Breast epithelium (tissue), 4 donors: ENCODE measurements at regions not wholly inside any gene's neighbourhood (a gene's known extent, or its start where the extent isn't known, plus 50 kb on each side); places are given as distances from the start of the nearest gene placed in this dataset.
"Not testable (repeated sequence)": the region's sequence is repeated elsewhere in the genome, so short reads cannot be mapped to it uniquely, and the experiment has no call there.

Experiments used
- DNase-seq, 2 donors: peaks; one replicate each; pipeline ENCODE4 v3.0.0-alpha.2; 2019; ENCODE audit warnings: low spot score in 2 of 2
- H3K27ac ChIP-seq, 2 donors: fragments of 200-600 bp; sonication (generic) in 1 of 2; one replicate each; pipeline ENCODE4 v1.5.1; 2016 to 2019; ENCODE audit warnings: mild to moderate bottlenecking in 1 of 2
- H3K27me3 ChIP-seq, 2 donors: fragments of 200-600 bp; sonication (generic) in 1 of 2; one replicate each; pipeline versions ENCODE4 v1.5.1 to v1.6.0; 2017 to 2019; ENCODE audit warnings: control low read depth in 1 of 2, mild to moderate bottlenecking in 1 of 2
- H3K36me3 ChIP-seq: fragments of 200-600 bp; one replicate; pipeline ENCODE4 v1.5.1; 2019
- H3K4me1 ChIP-seq, 2 donors: fragments of 200-600 bp; sonication (generic); one replicate each; pipeline ENCODE4 v1.5.1; 2016 to 2019; ENCODE audit warnings: control low read depth in 1 of 2
- H3K4me3 ChIP-seq, 3 donors: fragments of 200-600 bp; sonication (generic); 1 replicate in 2 of 3; 2 replicates in 1 of 3; pipeline ENCODE4 v1.5.1; 2016 to 2019; ENCODE audit warnings: mild to moderate bottlenecking in 3 of 3, moderate library complexity in 2 of 3
- H3K9me3 ChIP-seq, 2 donors: fragments of 200-600 bp; sonication (generic) in 1 of 2; one replicate each; pipeline ENCODE4 v1.5.1; 2016 to 2019; ENCODE audit warnings: control low read depth in 1 of 2
- POLR2A ChIP-seq: fragments of 450-650 bp; IDR thresholded peaks from one replicate; pipeline ENCODE4 v1.6.1; 2016; ENCODE audit warnings: antibody characterized with exemption, mild to moderate bottlenecking, moderate library complexity
- POLR2AphosphoS5 ChIP-seq, 3 donors: sonication (generic); formaldehyde crosslinking; IDR thresholded peaks; one replicate each; pipeline ENCODE4 v1.6.1; 2017; ENCODE audit warnings: antibody characterized with exemption in 3 of 3
- intact Hi-C: fragments of 100-400 bp; cut with DNase I; formaldehyde crosslinking; loops from one replicate; pipeline ENCODE4 v1.15.1; 2023; ENCODE audit warnings: low total_unique reads
- TF ChIP-seq, protein P1 (sequence below), 3 donors: fragments of 450-650 bp; IDR thresholded peaks; one replicate each; pipeline ENCODE4 v1.5.1; 2016 to 2017; ENCODE audit warnings: antibody characterized with exemption in 3 of 3, mild to moderate bottlenecking in 3 of 3, moderate library complexity in 3 of 3

- no peaks in the 10 kb centered on the region for H3K4me1 ChIP-seq
- H3K4me3 ChIP-seq = no peak overlapping the region
- DNase-seq = no peak
- intact Hi-C loops = no loop called here
- no peaks in the 10 kb centered on the region for H3K36me3 ChIP-seq
- no peak overlapping the region for H3K27ac ChIP-seq
- no peaks in the 10 kb centered on the region for H3K9me3 ChIP-seq
- TF ChIP-seq, protein P1, sequence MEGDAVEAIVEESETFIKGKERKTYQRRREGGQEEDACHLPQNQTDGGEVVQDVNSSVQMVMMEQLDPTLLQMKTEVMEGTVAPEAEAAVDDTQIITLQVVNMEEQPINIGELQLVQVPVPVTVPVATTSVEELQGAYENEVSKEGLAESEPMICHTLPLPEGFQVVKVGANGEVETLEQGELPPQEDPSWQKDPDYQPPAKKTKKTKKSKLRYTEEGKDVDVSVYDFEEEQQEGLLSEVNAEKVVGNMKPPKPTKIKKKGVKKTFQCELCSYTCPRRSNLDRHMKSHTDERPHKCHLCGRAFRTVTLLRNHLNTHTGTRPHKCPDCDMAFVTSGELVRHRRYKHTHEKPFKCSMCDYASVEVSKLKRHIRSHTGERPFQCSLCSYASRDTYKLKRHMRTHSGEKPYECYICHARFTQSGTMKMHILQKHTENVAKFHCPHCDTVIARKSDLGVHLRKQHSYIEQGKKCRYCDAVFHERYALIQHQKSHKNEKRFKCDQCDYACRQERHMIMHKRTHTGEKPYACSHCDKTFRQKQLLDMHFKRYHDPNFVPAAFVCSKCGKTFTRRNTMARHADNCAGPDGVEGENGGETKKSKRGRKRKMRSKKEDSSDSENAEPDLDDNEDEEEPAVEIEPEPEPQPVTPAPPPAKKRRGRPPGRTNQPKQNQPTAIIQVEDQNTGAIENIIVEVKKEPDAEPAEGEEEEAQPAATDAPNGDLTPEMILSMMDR (IDR thresholded peaks at IDR 0.05) = no peak
- no peak for TF ChIP-seq POLR2A
- no peak for TF ChIP-seq POLR2AphosphoS5 (IDR thresholded peaks at IDR 0.05)
- H3K27me3 ChIP-seq = no peaks in the 10 kb centered on the region
Observed at GRCh38 chr13:60229708-60230272, 66.1 kb upstream of the DIAPH3 start.

DNA sequence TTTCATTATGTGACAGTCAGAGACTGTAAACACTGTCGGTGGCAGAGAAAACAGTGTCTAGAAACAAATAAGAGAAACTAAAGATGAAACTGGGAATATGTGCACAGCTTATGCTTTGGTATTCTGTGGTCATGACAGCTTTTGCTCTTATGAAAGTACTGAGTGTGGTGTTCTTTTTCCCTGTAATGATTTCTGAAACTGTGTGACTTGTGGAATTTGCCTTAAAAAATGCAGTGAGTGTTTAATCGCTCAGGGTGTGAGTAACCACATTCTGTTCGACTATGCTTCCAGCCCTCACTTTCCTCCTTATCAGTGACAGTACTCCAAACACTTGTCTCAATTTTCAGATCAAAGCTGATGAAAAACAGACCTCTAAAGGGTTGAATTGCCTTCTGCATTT is 66.9 kb upstream of the DIAPH3 start:
- Histone ChIP-seq H3K27me3 (no peaks in the 10 kb centered on the region), H3K4me3 (no peak overlapping the region), H3K4me1 (no peaks in the 10 kb centered on the region), H3K9me3 (no peaks in the 10 kb centered on the region), H3K27ac (no peak overlapping the region), H3K36me3 (no peaks in the 10 kb centered on the region)
- intact Hi-C loops = no loop called here
- TF ChIP-seq, protein P1 (IDR thresholded peaks at IDR 0.05) = no peak
- TF ChIP-seq POLR2A = no peak
- no peak for TF ChIP-seq POLR2AphosphoS5 (IDR thresholded peaks at IDR 0.05)
- no peak for DNase-seq

GRCh38 chr13:60242043-60242595 is 78.4 kb upstream of the DIAPH3 start:
- no peak for DNase-seq
- H3K27me3 ChIP-seq = no peaks in the 10 kb centered on the region
- TF ChIP-seq, protein P1 (IDR thresholded peaks at IDR 0.05) = no peak
- TF ChIP-seq POLR2A = no peak
- no peak for TF ChIP-seq POLR2AphosphoS5 (IDR thresholded peaks at IDR 0.05)
- intact Hi-C loops = no loop called here
- no peaks in the 10 kb centered on the region for H3K36me3 ChIP-seq
- H3K4me3 ChIP-seq = no peak overlapping the region
- H3K4me1 ChIP-seq = no peaks in the 10 kb centered on the region
- no peaks in the 10 kb centered on the region for H3K9me3 ChIP-seq
- no peak overlapping the region for H3K27ac ChIP-seq

DNA sequence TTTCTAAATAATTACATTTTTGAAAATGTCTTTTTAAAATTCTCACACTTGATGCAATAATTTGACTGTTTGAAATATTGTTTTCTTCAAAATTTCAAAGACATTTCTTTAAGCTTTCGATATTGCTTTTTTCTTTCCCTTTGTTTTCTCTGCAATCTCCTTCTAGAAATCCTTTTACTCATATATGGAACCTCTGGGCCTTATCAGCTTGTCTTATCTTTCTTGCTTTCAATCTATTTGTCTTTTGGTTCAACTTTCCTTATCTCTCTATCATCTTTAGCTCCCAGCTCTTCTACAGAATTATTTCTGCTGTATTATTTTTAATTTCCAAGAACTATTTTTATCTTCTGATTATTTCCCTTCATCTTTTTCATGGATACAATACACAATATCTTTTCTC is 80.7 kb upstream of the DIAPH3 start:
- Histone ChIP-seq H3K4me3 (no peak overlapping the region), H3K27ac (no peak overlapping the region), H3K36me3 (no peaks in the 10 kb centered on the region), H3K4me1 (no peaks in the 10 kb centered on the region), H3K27me3 (no peaks in the 10 kb centered on the region), H3K9me3 (no peaks in the 10 kb centered on the region)
- TF ChIP-seq POLR2A = no peak
- TF ChIP-seq, protein P1 (IDR thresholded peaks at IDR 0.05) = no peak
- TF ChIP-seq POLR2AphosphoS5 (IDR thresholded peaks at IDR 0.05) = no peak
- intact Hi-C loops = no loop called here
- no peak for DNase-seq

- H3K9me3 ChIP-seq, H3K36me3 ChIP-seq, H3K4me3 ChIP-seq, H3K27ac ChIP-seq, H3K4me1 ChIP-seq, DNase-seq, H3K27me3 ChIP-seq, intact Hi-C loops: not testable (repeated sequence)
Observed at GRCh38 chr13:60251419-60251818, 87.7 kb upstream of the DIAPH3 start.
